IPS-11a (cell line): ENCODE measurements at regions not wholly inside any gene's neighbourhood (a gene's known extent, or its start where the extent isn't known, plus 50 kb on each side); places are given as distances from the start of the nearest gene placed in this dataset.

Experiments
- H3K4me3 ChIP-seq: one replicate; pipeline ENCODE4 v1.5.1; 2013; ENCODE audit warnings: low read depth, low read length, control low read depth

DNA sequence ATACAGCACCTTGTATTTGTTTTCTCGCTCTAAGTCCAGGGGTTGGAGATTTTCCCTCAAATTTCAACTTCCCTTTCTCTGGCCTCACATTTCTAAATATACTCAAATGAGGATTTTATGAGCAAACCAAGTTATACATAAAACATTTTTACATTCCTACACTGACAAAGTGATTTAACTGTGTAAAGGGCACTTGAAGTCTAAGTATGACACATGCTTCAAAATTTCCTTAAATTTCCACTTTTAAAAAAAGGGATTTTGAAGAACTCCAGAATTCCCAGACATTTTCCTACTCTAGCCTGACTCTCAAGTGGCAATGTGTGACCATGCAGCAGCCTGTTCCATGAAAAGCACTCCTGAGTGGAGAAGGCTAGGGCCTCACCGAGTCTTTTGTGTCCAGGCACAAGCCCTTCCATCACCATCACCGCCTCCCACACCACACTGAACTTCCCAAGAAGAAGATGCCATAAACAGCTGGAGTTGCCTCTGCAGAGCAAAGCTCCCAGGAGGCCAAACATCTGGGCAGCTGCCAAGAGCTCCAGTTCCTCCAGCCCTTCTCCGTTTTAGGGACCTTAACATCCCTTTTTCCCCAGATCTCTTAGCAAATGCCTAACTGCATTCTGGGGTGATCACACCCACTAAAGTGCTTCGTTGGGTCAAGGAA is 68.9 kb downstream of the NCR2 start:
- no peak overlapping the region for H3K4me3 ChIP-seq

DNA sequence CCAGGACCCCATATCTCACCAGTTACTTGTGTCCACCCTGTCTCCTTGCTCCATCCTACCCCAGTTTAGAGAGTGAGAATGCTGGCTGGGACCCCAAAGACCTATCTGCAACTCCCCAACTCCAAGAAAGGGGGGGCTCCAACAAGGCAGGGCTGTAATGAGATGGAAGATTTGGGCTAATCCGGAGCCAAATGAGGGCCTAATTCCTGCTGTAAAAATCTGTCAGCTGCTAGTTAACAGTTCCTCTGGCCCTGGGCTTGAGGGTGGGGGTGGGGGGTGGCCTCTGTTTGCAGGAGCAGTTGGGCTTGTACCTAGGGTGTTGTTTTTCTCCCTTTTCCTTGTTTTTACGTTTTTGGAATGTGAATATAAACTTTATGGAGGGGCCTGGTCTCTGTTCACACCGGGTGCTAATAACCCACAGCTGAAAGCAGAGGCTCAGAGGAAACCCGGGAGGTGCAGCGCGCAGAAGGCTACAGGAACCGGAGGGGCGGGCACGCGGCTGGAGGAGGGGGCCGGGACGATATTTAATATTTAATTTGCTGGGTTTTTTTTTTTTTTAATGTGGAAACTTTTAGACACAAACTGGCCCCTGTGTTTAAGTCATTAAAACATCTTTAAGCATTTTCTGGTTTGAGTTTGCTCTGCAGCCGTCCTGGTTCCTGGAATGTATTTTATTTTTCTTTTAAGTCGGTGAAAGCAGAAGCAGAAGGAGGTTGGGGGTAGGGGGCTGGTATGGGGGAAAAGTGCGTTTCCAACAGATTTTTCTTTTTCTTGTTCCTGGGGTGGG is 70.7 kb downstream of the NCR2 start:
- no peak overlapping the region for H3K4me3 ChIP-seq

DNA sequence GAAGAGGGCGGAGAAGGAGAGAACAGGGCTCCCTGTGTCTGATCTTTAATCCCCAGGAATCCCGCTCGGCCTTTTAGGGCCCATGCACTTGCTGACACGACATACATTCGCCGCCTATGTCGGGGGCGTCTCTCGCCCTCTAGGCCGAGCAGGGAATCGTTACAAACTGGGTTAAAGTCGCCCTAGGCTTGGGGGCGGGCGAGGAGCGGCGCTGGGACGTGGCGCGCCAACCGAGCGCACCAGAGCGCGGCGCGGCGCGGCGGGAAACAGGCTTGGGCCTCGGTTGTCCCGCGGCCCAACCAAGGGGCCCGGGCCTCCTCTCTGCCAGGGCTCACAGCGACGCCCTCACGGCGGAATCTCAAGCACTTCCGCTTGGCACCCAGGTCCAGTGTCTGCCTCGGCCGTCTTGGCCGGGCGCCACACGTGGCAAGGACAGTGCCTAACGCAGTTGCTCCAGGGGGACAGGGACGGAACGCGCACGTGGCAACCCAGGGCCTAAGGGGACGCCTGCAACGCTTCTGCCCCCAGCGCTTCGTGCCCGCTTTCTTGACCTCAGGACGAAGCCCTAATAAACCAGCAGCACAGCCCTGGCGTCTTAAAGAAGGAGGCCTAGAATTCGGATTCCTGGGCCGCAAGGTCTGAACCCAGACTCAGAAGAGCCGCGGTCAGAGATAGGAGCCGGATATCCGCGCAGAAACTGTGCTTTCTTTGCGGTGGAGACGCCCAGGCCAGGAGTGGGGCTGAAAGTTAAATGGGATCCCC is 71.5 kb downstream of the NCR2 start:
- H3K4me3 ChIP-seq = no peak overlapping the region

DNA sequence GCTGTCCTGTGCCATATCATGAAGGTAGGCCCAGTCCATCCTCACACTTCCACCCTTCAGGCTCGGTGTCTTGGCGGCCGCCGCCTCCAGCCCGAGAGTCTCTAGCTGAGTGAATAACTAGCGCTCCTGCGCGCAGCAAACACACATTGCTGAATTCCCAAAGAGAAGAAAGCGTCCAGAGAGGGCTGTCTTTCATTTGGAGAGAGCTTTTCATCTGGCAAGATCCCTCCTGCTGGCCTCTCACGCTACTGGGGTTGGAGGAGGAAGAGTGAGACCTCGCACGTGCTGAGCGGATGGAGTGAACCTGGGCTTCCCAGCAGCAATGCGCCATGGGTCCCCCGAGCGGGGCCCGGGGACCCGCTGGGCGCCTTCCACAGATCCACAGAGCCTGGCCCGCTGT is 73.2 kb downstream of the NCR2 start:
- no peak overlapping the region for H3K4me3 ChIP-seq

DNA sequence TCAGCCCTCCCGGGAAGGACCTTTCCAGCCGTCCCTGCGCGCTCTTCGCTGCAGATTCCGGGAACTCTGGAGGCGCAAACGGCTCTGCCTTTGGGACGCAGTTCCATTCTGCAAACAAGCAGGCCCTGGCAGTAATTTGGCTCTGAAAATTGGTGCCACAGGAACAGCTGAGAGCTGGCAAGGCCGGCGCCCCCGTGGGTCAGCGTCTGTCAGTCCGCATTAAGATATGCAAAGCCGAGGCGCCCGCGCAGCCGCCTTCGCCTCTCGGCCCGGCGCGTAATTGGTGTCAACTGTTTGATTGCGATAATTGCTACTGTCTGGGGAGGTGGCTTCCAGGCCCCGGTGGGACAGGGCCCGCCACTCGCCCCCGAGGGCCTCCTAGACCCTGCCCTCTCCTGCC is 73.6 kb downstream of the NCR2 start:
- peak overlapping the region; percentile 13 for H3K4me3 ChIP-seq

DNA sequence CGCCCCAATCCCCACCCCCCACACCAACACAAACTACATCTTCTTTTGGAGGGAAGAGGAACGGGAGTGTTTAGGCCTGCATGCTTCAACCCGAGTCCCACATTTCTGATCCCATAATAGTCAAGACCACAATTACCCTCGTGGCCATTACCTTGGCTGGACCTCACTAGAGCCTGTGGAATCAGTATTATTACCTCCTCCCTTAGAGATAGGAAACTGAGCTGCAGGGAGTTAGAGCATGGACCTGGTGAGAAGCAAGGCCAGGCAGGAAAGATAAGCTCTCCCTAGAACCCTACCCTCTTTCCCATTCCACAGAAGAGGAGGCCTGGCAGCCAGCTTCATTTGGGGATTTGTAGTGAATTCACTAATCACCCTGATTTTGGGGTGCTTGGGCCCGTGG is 74.1 kb downstream of the NCR2 start:
- no peak overlapping the region for H3K4me3 ChIP-seq

DNA sequence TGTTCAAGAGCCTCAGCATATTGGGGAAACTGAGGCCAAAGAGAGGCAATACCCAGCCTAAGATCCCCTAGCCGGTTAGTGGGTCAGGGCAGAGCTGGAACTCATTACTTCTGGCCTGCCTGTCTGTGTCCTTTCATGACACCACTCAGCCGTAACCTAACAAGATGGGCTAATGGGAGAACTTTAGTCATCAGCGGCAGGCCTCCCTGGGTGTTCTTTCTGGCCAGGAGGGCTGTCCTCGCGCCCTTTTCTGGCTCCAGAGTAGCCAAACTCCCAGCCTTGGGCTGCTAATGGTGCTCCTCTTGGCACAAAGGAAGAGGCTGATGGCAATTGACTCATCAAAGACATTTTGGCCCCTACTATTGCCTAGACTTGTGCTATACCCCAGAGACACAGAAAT is 76.6 kb downstream of the NCR2 start:
- H3K4me3 ChIP-seq = no peak overlapping the region

DNA sequence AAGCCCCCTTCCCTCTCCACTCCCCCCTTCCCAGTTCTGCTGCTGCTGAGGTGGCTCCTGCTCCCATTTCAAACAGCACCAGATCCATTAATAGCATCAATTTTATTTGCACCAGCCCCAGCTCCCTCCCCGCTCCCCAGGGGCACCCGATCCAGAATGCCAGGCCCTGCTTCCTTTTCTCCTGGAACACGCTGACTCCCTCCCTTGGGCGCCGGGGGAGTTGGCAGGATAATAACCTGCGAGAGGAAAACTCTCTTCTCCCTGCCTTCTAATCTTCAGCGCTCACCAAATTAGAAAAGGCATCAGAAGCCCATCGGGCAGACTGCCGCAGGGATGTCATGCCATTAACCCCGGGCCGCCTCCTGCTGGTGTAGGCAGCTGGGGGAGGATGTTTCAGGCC is 77.8 kb downstream of the NCR2 start:
- no peak overlapping the region for H3K4me3 ChIP-seq

DNA sequence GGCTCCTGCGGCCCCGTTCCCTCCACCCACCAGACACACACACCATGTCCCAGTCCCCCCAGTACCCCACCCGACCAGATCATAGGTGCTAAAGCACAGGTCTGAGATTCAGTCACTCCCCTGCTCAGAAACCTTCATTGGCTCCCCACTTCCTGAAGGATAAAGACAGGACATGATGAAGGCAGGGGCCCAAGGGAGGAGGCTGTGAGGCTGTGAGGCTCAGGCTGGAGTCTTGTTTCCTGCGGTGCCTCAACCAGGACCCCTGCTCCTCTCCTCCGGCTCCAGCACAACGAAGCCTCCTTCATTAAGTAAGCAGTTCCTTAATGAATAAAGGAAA is 81.1 kb downstream of the NCR2 start:
- H3K4me3 ChIP-seq = no peak overlapping the region

DNA sequence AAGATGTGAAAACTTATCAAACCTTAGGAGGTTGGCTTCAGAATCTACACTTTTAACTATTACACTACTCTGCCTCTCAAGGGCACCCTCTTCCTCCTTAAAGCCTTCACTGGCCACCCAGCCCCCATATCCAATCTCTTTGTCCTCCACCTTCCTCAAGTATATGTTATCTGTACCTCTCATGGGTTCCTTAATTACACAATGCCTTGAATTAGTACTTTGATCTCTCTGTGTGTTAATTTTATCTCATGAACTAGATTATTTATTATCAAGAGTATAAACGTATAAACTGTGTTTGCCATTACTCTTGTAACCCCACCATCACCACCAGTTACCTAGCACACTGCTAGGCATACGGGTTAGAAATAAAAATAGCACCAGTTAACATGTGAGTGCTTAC is 83.3 kb downstream of the NCR2 start:
- H3K4me3 ChIP-seq = no peak overlapping the region

DNA sequence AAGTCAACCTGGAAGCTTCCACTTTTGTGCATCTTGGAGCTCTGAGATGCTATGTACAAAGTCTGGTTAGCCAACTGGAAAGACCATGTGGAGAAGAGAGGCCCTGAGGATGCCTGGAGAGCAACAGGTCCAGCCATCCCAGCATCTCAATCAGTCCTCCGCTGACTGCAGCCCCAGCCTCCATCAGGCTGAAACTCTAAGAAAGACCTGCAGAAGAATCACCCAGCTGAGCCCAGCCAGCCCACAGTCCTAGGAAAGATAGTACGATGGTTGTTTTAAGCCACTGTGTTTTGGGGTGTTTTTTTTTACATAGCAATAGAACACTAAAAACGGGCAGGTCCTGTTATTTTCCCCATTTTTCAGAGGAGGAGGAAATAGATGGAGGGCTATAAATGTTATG is 84.0 kb downstream of the NCR2 start:
- no peak overlapping the region for H3K4me3 ChIP-seq

DNA sequence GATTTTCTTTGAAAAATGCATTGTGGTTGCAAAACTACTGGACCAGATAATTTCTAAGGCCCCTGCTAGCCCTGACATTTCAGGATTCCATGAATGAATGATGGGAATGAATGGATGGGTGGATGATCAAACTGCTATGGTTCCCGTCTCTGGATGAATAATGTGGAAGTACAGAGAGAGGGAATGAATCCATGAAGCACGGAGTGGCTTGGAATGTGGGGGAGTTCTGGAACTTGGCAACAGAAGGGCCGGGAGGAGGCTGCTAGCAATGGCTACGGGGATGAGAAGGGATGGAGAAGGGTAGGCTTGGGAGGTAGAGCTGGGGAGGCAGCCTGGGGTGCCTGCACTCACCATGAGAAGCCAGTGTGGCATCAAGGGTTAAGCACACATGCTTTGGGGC is 84.8 kb downstream of the NCR2 start:
- no peak overlapping the region for H3K4me3 ChIP-seq

DNA sequence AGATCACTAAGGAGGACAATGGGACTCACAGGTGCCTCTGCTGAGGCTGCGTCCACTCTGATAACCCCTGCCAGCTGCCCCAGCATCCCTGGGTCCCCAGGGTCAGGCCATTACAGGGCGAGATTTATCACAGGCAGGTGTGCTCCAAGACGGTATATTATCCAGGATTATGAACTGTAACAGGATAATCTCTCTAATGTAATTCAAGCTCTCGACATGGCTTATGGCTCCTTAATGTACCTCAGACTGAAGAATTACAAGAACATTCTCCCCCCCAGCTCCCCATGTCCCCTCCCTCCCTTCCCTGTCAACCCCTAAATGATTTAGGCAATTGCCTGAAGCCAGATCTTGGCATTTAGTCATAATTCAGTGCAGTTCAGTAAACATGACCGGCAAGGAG is 86.8 kb downstream of the NCR2 start:
- H3K4me3 ChIP-seq = no peak overlapping the region

DNA sequence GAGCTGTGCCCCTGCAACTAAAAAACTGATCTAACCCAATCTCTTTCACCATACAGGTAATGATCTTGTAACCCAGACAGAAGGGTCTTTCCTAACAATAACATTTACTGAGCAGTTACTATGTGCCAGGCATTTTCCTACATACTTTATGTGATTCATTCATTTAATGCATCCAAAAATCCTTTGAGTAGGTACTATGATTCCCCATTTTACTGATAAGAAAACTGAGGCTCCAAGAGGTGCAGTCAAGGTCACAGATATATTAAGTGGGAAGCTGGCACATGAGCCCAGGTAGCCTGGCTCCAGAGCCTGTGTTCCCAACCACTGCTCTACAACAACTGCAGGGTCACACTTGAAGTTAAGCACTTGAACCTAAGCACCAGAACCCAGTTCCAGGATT is 87.6 kb downstream of the NCR2 start:
- no peak overlapping the region for H3K4me3 ChIP-seq

DNA sequence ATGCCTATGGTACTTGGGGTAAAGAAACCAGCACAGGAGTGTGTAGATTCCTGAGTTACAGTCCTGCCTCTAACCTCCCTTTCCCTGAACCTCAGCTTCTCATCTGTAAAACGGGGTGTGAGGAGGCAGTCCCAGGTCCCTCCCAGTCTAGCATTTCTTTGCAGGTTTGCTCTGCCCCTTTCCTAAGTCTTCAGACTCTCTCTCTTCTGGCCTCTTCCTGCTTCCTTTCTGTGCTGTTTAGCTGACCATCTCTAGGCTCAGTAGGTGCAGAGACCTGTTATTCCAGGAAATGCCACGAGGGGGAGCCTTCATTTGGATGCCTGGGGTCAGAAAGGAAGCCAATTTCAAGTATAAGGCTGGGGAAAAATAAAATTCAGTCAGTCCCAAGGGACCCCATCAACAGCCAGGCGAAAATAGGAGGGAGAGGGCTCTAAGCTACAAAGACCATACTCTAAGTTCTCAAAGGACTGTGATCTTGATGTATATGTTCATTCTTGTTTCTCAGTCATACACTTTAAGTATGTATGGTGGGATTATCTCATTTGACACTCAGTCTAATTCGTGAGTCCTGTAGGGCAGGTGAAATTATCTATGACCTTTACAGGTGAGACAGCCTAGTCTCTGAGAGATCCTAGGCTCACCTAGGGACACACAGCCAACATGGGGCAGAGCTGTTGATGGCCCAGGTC is 89.1 kb downstream of the NCR2 start:
- no peak overlapping the region for H3K4me3 ChIP-seq

DNA sequence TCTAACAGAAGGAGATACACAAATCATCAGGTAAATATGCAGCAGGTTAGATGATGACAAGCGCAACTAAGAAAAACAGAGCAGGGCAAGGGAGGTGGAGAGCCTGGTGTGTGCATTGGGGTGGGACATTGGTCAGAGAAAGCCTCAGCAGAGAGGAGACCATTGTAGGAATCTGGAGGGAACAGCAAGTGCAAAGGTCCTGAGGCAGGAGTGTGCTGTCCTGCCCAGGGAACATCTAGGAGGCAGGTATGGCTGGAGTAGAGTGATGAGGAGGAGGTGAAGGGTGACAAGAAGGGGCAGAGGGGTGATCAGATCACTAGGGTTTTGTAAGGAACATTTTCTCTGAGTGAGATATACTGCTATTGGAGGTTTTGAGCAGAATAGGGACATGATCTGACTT is 90.1 kb downstream of the NCR2 start:
- no peak overlapping the region for H3K4me3 ChIP-seq

DNA sequence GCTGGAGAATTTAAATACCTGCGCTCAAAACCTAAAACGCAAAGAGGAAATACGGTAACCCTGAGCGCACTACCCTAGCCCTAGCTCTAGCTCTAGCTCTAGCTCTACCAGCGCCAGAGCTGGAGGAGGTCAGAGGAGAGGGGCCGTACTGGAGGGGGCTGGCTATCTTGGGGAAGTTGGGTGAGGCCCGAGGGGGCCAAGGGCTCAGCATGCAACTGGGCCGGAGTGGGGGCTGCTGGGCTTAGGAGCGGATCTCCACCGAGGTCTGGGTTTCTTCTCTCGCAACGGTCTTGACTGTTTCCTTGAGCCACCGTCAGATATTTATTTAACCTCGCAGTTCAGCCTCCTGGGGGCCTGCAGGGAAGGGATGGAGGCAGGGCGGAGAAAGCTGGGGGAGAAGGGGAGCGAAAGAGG is 91.0 kb downstream of the NCR2 start:
- no peak overlapping the region for H3K4me3 ChIP-seq

DNA sequence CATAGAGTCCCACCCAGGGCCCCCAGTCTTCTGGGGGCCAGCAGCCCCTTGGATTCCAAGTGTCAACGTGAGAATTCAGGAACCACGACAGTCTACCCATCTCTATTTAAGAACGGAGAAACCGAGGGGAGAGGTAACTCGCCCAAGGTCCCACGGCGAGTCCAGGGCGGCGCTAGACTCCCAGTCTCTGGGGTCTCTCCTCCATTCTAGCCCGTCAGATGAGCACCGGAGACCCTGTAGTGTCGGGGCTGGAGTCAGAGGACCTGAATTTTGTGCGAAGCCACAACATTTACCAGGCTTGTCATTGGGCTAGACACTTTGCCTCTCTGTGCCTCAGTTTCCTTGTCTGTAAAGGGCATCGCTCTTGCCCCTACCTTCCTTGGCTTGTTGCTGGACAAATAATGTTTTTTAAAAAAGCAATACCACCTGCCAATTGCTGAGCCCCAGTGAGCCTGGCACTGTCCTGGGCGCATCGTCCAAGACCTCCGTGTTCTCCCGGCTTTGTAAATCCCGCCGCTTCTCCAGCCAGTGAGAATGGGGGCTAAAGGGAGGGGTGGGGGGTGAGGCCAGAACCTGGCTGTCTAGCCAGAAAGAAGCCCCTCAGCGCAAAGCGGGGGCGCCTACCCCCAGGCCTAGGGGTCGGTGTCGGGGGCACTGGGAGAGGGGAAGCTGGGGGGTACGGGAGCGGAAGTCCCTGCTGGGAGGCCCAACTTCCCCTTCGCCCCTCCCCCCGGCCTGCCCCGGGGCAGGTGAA is 91.7 kb downstream of the NCR2 start:
- peak overlapping the region; percentile 6 for H3K4me3 ChIP-seq

DNA sequence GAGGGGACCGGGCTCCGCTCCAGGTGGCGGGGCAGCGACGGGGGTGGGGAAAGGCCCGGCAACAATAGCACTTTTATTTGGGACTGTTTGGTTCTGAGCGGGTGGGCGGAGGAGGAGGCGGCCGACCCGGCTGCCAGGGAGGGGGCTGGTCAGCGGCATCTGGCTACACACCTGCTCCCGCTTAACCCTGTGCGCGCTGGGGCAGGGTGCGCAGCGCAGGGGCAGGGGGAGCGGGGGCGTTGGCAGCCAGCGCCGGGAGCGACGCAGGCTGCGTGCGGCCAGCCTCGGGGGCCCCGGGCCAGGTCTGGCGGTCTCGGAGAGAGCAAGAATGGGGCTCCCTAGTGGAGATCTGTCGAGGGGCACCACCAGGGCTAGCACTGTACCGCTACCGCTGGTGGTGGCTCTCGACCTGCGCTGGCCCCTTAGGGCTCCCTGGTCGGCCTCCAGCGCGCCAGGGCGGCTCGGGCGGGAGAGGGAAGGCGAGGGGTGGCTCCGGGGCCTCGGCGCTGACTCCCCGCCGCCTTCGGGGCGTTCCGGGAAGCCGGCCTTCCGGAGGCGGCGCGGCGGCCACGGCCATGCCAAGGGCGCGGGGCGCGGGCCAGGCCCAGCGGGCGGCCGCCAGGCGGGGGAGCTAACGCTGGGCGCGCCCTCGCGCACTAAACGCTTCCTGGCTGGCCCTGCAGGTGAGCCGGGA is 92.4 kb downstream of the NCR2 start:
- H3K4me3 ChIP-seq = peak overlapping the region; percentile 30

DNA sequence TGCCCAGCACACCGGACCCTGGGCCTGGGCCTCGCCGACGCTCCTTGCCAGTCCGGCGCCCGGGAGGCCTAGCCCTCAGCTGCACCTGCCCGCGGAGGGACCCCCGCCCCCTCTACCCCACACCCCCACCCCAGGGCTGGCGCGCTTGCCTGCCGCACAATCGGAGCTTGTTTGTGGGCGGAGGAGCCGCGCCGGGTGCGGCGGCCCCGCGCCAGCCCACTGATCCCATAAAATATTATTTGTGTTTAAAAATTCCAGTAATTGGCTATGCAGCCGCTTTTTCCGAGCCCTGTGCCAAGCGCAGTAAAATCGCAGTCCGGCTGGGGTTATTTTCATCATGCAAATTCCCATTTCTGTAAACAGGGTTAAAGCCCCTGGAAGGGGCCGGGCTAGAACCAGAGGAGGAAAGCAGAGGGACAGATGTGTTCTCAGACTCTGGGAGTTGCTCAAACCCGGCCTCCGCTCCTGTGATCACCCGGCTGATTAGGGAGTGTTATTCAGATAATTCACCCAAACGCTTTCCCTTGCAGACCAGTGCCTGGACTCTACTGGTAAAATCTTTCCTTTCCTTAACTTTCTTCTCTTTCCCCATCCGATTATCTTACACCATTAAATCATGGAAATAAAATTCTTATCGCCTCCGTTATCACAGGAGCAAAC is 93.1 kb downstream of the NCR2 start:
- H3K4me3 ChIP-seq = peak overlapping the region; percentile 8
